Psoas muscle (tissue), 7 donors: ENCODE measurements at regions not wholly inside any gene's neighbourhood (a gene's known extent, or its start where the extent isn't known, plus 50 kb on each side); places are given as distances from the start of the nearest gene placed in this dataset.
"Not testable (repeated sequence)": the region's sequence is repeated elsewhere in the genome, so short reads cannot be mapped to it uniquely, and the experiment has no call there.

Experiments used
- ATAC-seq, 4 donors: fragments of 200-7000 bp; cut with Tn5 transposase; one replicate each; pipeline ENCODE4 v1.9.1; 2020; ENCODE audit warnings: moderate library complexity in 3 of 4, mild to moderate bottlenecking in 2 of 4
- DNase-seq, 2 donors: peaks; one replicate each; pipeline ENCODE4 v3.0.0-alpha.2; 2020
- H3K27ac ChIP-seq: fragments of 200-600 bp; one replicate; pipeline ENCODE4 v1.8.0; 2022
- H3K27me3 ChIP-seq, 3 donors: fragments of 200-600 bp in 1 of 3; one replicate each; pipeline versions ENCODE4 v1.6.1 to v1.8.0; 2013 to 2022; ENCODE audit warnings: low read length in 2 of 3, mild to moderate bottlenecking in 2 of 3, moderate library complexity in 1 of 3; ENCODE audit not compliant: insufficient read depth in 3 of 3
- H3K36me3 ChIP-seq, 2 donors: fragments of 200-600 bp in 1 of 2; one replicate each; pipeline versions ENCODE4 v1.6.1 to v1.8.0; 2013 to 2022; ENCODE audit warnings: low read depth in 1 of 2, mild to moderate bottlenecking in 1 of 2, moderate library complexity in 1 of 2; ENCODE audit not compliant: insufficient read depth in 1 of 2
- H3K4me1 ChIP-seq: fragments of 200-600 bp; one replicate; pipeline ENCODE4 v1.8.0; 2022
- H3K4me3 ChIP-seq: fragments of 200-600 bp; one replicate; pipeline ENCODE4 v1.8.0; 2022; ENCODE audit warnings: mild to moderate bottlenecking
- H3K9me3 ChIP-seq: fragments of 200-600 bp; one replicate; pipeline ENCODE4 v1.8.0; 2022
- WGBS, 3 donors: extraction: QIAGEN DNeasy Blood & Tissue Kit; methylation state at CpG; one replicate each; pipeline versions ENCODE4 v1.1.6 to v1.1.7; 2013; 5-methylcytosine and 5-hydroxymethylcytosine counted together
- intact Hi-C, 2 donors: fragments of 100-400 bp; cut with DNase I; formaldehyde crosslinking; loops; one replicate each; pipeline versions ENCODE4 v1.11.0 to v1.14.2; 2022
- donor health status: healthy with polysubstance abuse.
- donor health status: DM: no; HTN: no; CAD: no; lungs with moderate emphysema.
- donor health status: Bipolar disorder and iron deficiency.
- donor health status: healthy.
- donor health status: DM: yes; HTN: yes; CAD: no.
- donor health status: DM: no; HTN: no; CAD: no.
- donor health status: DM: yes; HTN: yes; CAD: no.

DNA sequence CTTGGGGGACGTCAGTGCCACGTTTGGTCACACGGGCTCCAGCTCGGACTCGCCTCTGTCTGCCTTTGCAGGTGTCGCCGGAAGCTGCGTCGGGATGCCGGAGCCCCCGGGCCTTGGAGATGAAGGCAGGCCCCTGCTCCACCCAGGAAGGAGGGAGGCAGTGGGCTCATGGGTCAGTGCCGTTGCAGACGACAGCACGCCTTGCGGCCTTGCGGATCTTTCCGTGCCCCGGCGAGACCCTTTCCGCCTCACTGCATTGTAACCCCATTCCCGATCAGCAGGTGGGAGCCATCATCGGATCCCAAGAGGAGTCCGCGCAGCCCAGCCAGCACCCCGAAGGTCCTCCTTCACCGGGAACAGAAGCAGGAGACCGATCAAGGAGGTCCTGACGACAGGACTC is 1422.2 kb upstream of the PCDH10 start:
- H3K9me3 ChIP-seq, ATAC-seq, H3K27ac ChIP-seq, H3K36me3 ChIP-seq, DNase-seq, H3K4me3 ChIP-seq, intact Hi-C loops, H3K27me3 ChIP-seq, H3K4me1 ChIP-seq: not testable (repeated sequence)
- 96 to 98% (median 98%) methylated on average over 15 to 21 of the region's 28 CpGs for WGBS, 3 donors

DNA sequence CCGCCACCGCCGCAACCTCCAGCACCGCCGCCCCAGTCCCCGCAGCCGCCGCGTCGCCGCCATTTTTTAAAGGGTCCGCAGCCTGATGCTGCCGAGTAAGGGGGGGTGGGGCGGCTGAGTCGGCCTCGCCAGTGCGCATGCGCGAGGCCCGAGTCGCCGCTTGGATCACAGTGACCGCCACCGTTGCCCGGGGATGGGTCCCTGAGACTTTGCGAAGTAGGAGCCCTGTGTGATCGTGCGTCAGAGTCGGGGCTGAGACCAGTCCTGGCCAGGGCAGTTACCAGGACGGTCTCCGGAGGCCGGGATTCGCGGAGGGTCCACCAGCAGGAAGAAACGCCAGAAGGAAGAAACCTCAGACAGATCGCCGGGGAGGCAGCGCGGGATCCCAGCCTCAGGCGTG is 1421.7 kb upstream of the PCDH10 start:
- H3K36me3 ChIP-seq, H3K27ac ChIP-seq, DNase-seq, ATAC-seq, H3K4me1 ChIP-seq, H3K9me3 ChIP-seq, intact Hi-C loops, H3K4me3 ChIP-seq, H3K27me3 ChIP-seq: not testable (repeated sequence)
- WGBS, 3 donors, result 93 to 98% (median 97%) methylated on average over 21 to 35 of the region's 40 CpGs

GRCh38 chr4:131729205-131729604 is 1419.9 kb upstream of the PCDH10 start:
- ATAC-seq, H3K27me3 ChIP-seq, H3K27ac ChIP-seq, H3K4me1 ChIP-seq, intact Hi-C loops, DNase-seq, H3K4me3 ChIP-seq, H3K9me3 ChIP-seq, H3K36me3 ChIP-seq: not testable (repeated sequence)
- 97 to 99% (median 98%) methylated on average over 23 to 30 of the region's 30 CpGs for WGBS, 3 donors

DNA sequence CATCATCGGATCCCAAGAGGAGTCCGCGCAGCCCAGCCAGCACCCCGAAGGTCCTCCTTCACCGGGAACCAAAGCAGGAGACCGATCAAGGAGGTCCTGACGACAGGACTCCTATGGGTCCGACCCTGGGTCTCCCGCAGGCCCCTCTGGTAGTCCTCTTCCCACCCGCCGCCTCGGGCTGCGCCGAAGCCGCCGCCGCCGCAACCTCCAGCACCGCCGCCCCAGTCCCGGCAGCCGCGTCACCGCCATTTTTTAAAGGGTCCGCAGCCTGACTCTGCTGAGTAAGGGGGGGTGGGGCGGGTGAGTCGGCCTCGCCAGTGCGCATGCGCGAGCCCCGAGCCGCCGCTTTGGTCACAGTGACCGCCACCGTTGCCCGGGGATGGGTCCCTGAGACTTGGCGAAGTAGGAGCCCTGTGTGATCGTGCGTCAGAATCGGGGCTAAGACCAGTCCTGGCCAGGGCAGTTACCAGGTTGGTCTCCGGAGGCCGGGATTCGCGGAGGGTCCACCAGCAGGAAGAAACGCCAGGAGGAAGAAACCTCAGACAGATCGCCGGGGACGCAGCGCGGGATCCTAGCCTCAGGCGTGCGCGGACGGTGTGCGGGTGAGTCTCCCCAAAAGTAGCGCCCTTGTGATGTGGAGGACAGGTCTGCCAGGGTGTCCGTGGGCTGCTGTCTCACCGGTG is 1419.2 kb upstream of the PCDH10 start:
- ATAC-seq, DNase-seq, H3K27me3 ChIP-seq, intact Hi-C loops, H3K36me3 ChIP-seq, H3K9me3 ChIP-seq, H3K4me3 ChIP-seq, H3K27ac ChIP-seq, H3K4me1 ChIP-seq: not testable (repeated sequence)
- 91 to 95% (median 92%) methylated on average over 36 to 50 of the region's 59 CpGs for WGBS, 3 donors

GRCh38 chr4:131730574-131730973 is 1418.5 kb upstream of the PCDH10 start:
- DNase-seq, ATAC-seq, H3K36me3 ChIP-seq, H3K27ac ChIP-seq, H3K27me3 ChIP-seq, H3K4me1 ChIP-seq, intact Hi-C loops, H3K4me3 ChIP-seq, H3K9me3 ChIP-seq: not testable (repeated sequence)
- WGBS, 3 donors, result 94 to 97% (median 94%) methylated on average over 22 to 27 of the region's 28 CpGs

DNA sequence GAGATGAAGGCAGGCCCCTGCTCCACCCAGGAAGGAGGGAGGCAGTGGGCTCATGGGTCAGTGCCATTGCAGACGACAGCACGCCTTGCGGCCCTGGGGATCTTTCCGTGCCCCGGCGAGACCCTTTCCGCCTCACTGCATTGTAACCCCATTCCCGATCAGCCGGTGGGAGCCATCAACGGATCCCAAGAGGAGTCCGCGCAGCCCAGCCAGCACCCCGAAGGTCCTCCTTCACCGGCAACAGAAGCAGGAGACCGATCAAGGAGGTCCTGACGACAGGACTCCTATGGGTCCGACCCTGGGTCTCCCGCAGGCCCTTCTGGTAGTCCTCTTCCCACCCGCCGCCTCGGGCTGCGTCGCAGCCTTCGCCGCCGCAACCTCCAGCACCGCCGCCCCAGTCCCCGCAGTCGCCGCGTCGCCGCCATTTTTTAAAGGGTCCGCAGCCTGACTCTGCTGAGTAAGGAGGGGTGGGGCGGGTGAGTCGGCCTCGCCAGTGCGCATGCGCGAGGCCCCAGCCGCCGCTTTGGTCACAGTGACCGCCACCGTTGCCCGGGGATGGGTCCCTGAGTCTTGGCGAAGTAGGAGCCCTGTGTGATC is 1417.0 kb upstream of the PCDH10 start:
- H3K4me1 ChIP-seq, ATAC-seq, H3K27ac ChIP-seq, H3K4me3 ChIP-seq, H3K27me3 ChIP-seq, DNase-seq, H3K36me3 ChIP-seq, intact Hi-C loops, H3K9me3 ChIP-seq: not testable (repeated sequence)
- 94 to 98% (median 98%) methylated on average over 33 to 37 of the region's 47 CpGs for WGBS, 3 donors

- H3K4me3 ChIP-seq, intact Hi-C loops, H3K27me3 ChIP-seq, H3K27ac ChIP-seq, H3K4me1 ChIP-seq, H3K9me3 ChIP-seq, ATAC-seq, H3K36me3 ChIP-seq, DNase-seq: not testable (repeated sequence)
- WGBS, 3 donors, result 72 to 98% (median 94%) methylated on average over 10 to 19 of the region's 31 CpGs
Observed at GRCh38 chr4:131734321-131734720, 1414.8 kb upstream of the PCDH10 start.

GRCh38 chr4:131734851-131735385 is 1414.2 kb upstream of the PCDH10 start:
- 93 to 98% (median 96%) methylated on average over 17 to 38 of the region's 51 CpGs for WGBS, 3 donors
- DNase-seq, result peak in 1 of 2 donors; percentile 26
- H3K36me3 ChIP-seq, intact Hi-C loops, H3K4me1 ChIP-seq, ATAC-seq, H3K9me3 ChIP-seq, H3K27me3 ChIP-seq, H3K4me3 ChIP-seq, H3K27ac ChIP-seq: not testable (repeated sequence)

DNA sequence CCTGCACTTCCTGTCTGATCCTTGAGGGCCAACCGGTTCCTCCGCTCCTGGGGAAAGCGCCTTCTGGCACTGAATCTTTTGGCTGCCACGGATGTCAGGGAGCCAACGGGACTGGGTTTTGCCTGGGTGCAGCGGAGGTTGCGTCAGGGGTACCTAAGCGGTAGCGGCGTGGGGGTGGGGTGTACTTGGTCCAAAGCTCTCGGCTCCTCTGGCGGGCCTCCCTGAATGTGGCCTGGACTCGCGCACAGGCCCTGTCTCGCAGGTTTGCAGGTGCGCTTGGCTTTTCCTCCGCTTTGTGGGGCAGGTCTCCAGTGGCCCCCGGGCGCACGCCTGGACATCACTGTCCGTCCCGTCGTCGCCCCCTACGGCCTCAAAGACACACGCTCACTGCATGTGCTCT is 1410.1 kb upstream of the PCDH10 start:
- DNase-seq, H3K4me3 ChIP-seq, H3K27me3 ChIP-seq, ATAC-seq, intact Hi-C loops, H3K4me1 ChIP-seq, H3K9me3 ChIP-seq, H3K36me3 ChIP-seq, H3K27ac ChIP-seq: not testable (repeated sequence)
- 93 to 96% (median 95%) methylated on average over 14 to 22 of the region's 26 CpGs for WGBS, 3 donors

GRCh38 chr4:131741836-131742235 is 1407.3 kb upstream of the PCDH10 start:
- H3K27ac ChIP-seq, H3K9me3 ChIP-seq, intact Hi-C loops, H3K36me3 ChIP-seq, H3K27me3 ChIP-seq, H3K4me3 ChIP-seq, DNase-seq, H3K4me1 ChIP-seq, ATAC-seq: not testable (repeated sequence)
- 100% methylated on average over 5 of the region's 27 CpGs; no CpG with 5 or more reads in 2 of the 3 donors for WGBS, 3 donors

- H3K9me3 ChIP-seq, H3K27ac ChIP-seq, intact Hi-C loops, H3K27me3 ChIP-seq, H3K4me1 ChIP-seq, ATAC-seq, H3K36me3 ChIP-seq, H3K4me3 ChIP-seq, DNase-seq: not testable (repeated sequence)
- 95 to 98% (median 97%) methylated on average over 24 to 28 of the region's 45 CpGs for WGBS, 3 donors
Observed at GRCh38 chr4:131742536-131743205, 1406.4 kb upstream of the PCDH10 start.
